ENCODE measurements at regions not wholly inside any gene's neighbourhood (a gene's known extent, or its start where the extent isn't known, plus 50 kb on each side); places are given as distances from the start of the nearest gene placed in this dataset.

- TF ChIP-seq CHD7 (IDR thresholded peaks at IDR 0.05; ENCODE audit: insufficient replicate concordance, low read length) (no peak), TBP (IDR thresholded peaks at IDR 0.05; ENCODE audit: low read depth, low read length) (no peak), CTBP2 (IDR thresholded peaks at IDR 0.05; ENCODE audit: borderline replicate concordance, insufficient read depth, insufficient read length, low read length) (no peak), KDM5A (IDR thresholded peaks at IDR 0.05; ENCODE audit: low read length) (no peak), BACH1 (IDR thresholded peaks at IDR 0.05; ENCODE audit: low read length) (no peak), PHF8 (conservative IDR thresholded peaks at IDR 0.05; ENCODE audit: low read depth, low read length) (no peak), POU5F1 (IDR thresholded peaks at IDR 0.05; ENCODE audit: low read depth, low read length) (no peak)
These were observed 186.1 kb upstream of the CNTN6 start (continued) for GRCh38 chr3:906739-907138.

All from H1 (cell line).